GM23248 (cell line): ENCODE measurements at regions not wholly inside any gene's neighbourhood (a gene's known extent, or its start where the extent isn't known, plus 50 kb on each side); places are given as distances from the start of the nearest gene placed in this dataset.

ENCODE experiments used
- DNase-seq: peaks from one replicate; pipeline ENCODE4 v3.0.0-alpha.2; 2015
- H2AFZ ChIP-seq: fragments of 200-600 bp; sonication (generic); 2 replicates; pipeline ENCODE4 v1.6.1; 2016; ENCODE audit warnings: antibody characterized with exemption
- H3F3A ChIP-seq: fragments of 200-600 bp; sonication (generic); 2 replicates; pipeline ENCODE4 v1.6.1; 2016; ENCODE audit warnings: mild to moderate bottlenecking, antibody characterized with exemption, mixed run types; ENCODE audit not compliant: insufficient read depth
- H3K27ac ChIP-seq: fragments of 200-600 bp; sonication (generic); 2 replicates; pipeline ENCODE4 v1.5.1; 2016; ENCODE audit warnings: mild to moderate bottlenecking
- H3K27me3 ChIP-seq: fragments of 200-600 bp; sonication (generic); replicated peaks from 2 replicates; pipeline ENCODE4 v1.6.1; 2016; ENCODE audit warnings: mild to moderate bottlenecking; ENCODE audit not compliant: insufficient read depth
- H3K36me3 ChIP-seq: fragments of 200-600 bp; sonication (generic); 2 replicates; pipeline ENCODE4 v1.6.1; 2016; ENCODE audit warnings: low read depth, mild to moderate bottlenecking
- H3K4me1 ChIP-seq: fragments of 200-600 bp; sonication (generic); 2 replicates; pipeline ENCODE4 v1.6.1; 2016; ENCODE audit warnings: mild to moderate bottlenecking; ENCODE audit not compliant: insufficient read depth
- H3K4me2 ChIP-seq: fragments of 200-600 bp; sonication (generic); one replicate; pipeline ENCODE4 v1.6.1; 2016; ENCODE audit warnings: mild to moderate bottlenecking; ENCODE audit not compliant: unreplicated experiment
- H3K4me3 ChIP-seq: fragments of 200-600 bp; sonication (generic); 2 replicates; pipeline ENCODE4 v1.5.1; 2016; ENCODE audit warnings: mild to moderate bottlenecking
- H3K79me2 ChIP-seq: fragments of 200-600 bp; sonication (generic); 2 replicates; pipeline ENCODE4 v1.6.1; 2016; ENCODE audit warnings: mild to moderate bottlenecking; ENCODE audit not compliant: insufficient read depth
- H3K9ac ChIP-seq: fragments of 200-600 bp; sonication (generic); 2 replicates; pipeline ENCODE4 v1.6.1; 2016; ENCODE audit warnings: mild to moderate bottlenecking
- H3K9me2 ChIP-seq: fragments of 200-600 bp; sonication (generic); 2 replicates; pipeline ENCODE4 v1.6.1; 2016; ENCODE audit warnings: mixed run types, mild to moderate bottlenecking, moderate library complexity; ENCODE audit not compliant: insufficient read depth
- H3K9me3 ChIP-seq: fragments of 200-600 bp; sonication (generic); one replicate; pipeline ENCODE4 v1.6.1; 2017; ENCODE audit warnings: low read depth
- H4K20me1 ChIP-seq: fragments of 200-600 bp; sonication (generic); 2 replicates; pipeline ENCODE4 v1.6.0; 2016; ENCODE audit not compliant: insufficient read depth
- EZH2 ChIP-seq: fragments of 200-600 bp; sonication (generic); IDR thresholded peaks from 2 replicates; pipeline ENCODE4 v1.6.1; 2018; ENCODE audit warnings: antibody characterized with exemption, mild to moderate bottlenecking; ENCODE audit not compliant: insufficient read depth, poor library complexity, severe bottlenecking
- EZH2phosphoT487 ChIP-seq: fragments of 200-600 bp; sonication (generic); IDR thresholded peaks from 2 replicates; pipeline ENCODE4 v1.6.1; 2018; ENCODE audit warnings: antibody characterized with exemption, moderate library complexity, mild to moderate bottlenecking, low read depth; ENCODE audit not compliant: insufficient read depth
- WGBS, 2 experiments: methylation state at CpG; one replicate each; pipeline ENCODE4 v1.1.6; 2015 to 2017; ENCODE audit warnings: low lambda C conversion rate in 2 of 2, low coverage in 1 of 2; ENCODE audit errors: missing lambda C conversion rate in 2 of 2; 5-methylcytosine and 5-hydroxymethylcytosine counted together
- in situ Hi-C: fragments of 300-500 bp; cut with MboI; formaldehyde crosslinking; loops from 2 replicates; pipeline ENCODE4 v1.15.0; 2020

- H3K9me3 ChIP-seq = no peaks in the 10 kb centered on the region
- no peak for DNase-seq
- TF ChIP-seq EZH2phosphoT487 = no peak
- TF ChIP-seq EZH2 = no peak
- no peaks in the 10 kb centered on the region for H3F3A ChIP-seq
- H3K9ac ChIP-seq = no peak overlapping the region
- no peaks in the 10 kb centered on the region for H3K27me3 ChIP-seq
- 19 to 27% methylated on average over 12 of the region's 12 CpGs for WGBS, 2 experiments
- H3K4me2 ChIP-seq = no peak overlapping the region
- no peaks in the 10 kb centered on the region for H3K79me2 ChIP-seq
- H3K27ac ChIP-seq = no peak overlapping the region
- no peaks in the 10 kb centered on the region for H4K20me1 ChIP-seq
- no peaks in the 10 kb centered on the region for H3K36me3 ChIP-seq
- H3K4me1 ChIP-seq = no peaks in the 10 kb centered on the region
- H2AFZ ChIP-seq = no peak overlapping the region
- no peaks in the 10 kb centered on the region for H3K9me2 ChIP-seq
- no peak overlapping the region for H3K4me3 ChIP-seq
- in situ Hi-C loops = no loop called here
Measured at GRCh38 chr7:142248-142941, 50.0 kb upstream of the FAM20C start.
